ENCODE measurements at regions not wholly inside any gene's neighbourhood (a gene's known extent, or its start where the extent isn't known, plus 50 kb on each side); places are given as distances from the start of the nearest gene placed in this dataset.

DNA sequence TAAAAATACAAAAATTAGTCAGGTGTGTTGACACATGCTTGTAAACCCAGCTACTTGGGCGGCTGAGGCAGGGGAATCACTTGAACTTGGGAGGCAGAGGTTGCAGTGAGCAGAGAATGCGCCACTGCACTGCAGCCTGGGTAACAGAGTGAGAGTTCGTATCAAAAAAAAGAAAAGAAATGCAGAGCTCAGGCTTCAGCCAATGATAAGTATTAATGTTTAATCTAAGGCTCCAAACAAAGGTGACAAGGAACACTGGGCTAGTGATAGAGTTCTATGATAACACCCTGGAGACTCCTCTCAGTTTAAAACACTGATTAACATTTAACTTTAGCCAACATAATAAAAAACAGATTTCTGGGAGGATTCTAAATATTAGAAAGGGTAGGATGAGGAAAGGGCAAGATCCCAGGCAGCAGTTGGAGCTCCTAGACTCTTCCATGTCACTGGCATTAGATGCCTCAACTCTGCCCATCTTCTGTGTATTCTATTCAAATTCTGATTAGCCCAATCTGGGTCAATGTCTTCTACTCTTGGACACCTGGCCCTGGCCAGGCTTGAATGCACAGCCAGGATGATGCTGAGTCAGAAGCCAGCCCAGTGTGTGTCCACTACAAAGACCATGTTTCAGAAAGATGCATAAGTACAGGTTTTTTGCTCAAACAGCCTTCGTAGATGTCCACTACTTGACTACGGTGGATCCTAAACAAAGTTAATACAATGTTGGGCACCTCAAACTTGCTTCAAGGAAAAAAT, 91.0 kb upstream of the FAM169A start:
- TF ChIP-seq CTCF (IDR thresholded peaks at IDR 0.05; ENCODE audit: insufficient read depth, low read depth, low read length), result no peak
- no peak for DNase-seq (ENCODE audit: low read depth)
- H3K4me3 ChIP-seq (ENCODE audit: low read depth, low read length), result no peak overlapping the region

DNA sequence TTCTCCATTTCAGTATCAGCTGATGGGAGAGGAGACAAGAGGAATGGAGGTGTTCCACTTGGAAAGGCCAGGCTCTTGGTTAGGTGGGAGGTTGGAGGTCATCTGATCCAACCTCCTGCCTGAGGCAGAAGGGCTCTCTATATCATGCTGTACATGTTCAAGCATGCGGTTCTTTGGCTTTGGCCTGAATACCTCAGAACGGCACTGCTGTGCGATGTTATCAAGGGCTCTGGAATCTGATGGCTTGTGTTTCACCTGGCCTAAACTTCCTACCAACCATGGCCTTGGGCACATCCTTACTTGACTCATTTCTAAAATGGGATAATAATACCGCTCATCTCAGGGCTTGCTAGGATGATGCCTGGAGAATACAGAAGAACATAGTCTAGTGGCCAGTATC, 90.1 kb upstream of the FAM169A start:
- H3K4me3 ChIP-seq (ENCODE audit: low read depth, low read length), result no peak overlapping the region
- no peak for DNase-seq (ENCODE audit: low read depth)
- no peak for TF ChIP-seq CTCF (IDR thresholded peaks at IDR 0.05; ENCODE audit: insufficient read depth, low read depth, low read length)

GRCh38 chr5:74954919-74955318, 88.7 kb upstream of the FAM169A start:
- peak; percentile 45 for DNase-seq (ENCODE audit: low read depth)
- TF ChIP-seq CTCF (IDR thresholded peaks at IDR 0.05; ENCODE audit: insufficient read depth, low read depth, low read length), result no peak
- H3K4me3 ChIP-seq (ENCODE audit: low read depth, low read length), result no peak overlapping the region

DNA sequence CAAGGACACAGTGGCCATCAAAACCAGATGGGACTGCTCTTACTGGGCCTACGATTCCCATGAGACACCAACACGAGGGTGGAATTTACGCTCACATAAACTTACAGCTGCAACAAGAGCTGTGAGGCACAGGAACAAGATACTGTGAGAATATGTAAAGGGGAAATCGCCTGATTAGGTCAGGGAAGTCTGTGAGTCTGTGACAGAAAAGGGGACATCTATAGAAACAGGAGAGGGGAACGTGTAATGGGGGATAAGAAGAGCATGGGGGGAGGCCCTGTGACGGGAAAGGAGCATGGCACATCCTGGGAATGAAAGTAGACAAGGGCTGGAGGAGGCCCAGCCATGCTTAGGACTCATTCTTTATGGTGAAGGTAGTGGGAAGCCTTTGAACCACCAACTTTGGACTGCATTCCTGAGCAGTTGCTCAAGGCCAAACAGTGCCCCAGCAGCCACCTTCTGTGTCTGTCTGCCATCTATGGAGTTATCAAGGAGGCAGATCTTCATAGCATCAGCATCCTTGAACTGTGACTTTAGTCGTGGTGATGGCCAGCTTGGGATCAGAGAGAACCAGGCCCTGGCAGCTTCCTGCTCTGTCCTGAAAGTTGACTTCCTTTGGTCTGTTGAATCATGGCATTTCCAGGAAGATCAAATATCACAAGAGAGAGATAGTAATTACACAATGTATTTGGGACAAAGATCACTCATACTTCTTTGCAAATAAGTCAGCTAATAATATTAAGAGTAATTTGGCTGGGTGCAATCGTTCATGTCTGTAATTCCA, 87.9 kb upstream of the FAM169A start:
- TF ChIP-seq CTCF (IDR thresholded peaks at IDR 0.05; ENCODE audit: insufficient read depth, low read depth, low read length), result no peak
- DNase-seq (ENCODE audit: low read depth), result peak; percentile 30
- no peak overlapping the region for H3K4me3 ChIP-seq (ENCODE audit: low read depth, low read length)

DNA sequence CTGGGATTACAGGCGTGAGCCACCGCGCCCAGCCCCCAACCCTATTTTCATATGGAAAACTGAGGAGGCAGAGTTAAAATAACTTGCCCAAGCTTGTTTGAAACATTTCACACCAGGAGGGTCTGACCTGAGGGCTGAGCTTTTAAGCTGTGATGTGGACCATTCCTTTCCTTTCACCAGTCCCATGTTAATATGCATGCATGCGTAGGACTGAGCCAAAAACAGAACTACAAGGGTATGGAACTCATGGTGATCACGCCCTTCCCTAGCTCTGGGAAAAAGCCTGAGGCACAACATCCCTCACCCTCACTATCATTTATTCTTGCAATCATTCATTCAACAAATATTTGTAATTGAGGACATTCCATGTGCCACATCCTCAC, 87.4 kb upstream of the FAM169A start:
- no peak overlapping the region for H3K4me3 ChIP-seq (ENCODE audit: low read depth, low read length)
- no peak for TF ChIP-seq CTCF (IDR thresholded peaks at IDR 0.05; ENCODE audit: insufficient read depth, low read depth, low read length)
- no peak for DNase-seq (ENCODE audit: low read depth)

GRCh38 chr5:74952406-74952805, 86.2 kb upstream of the FAM169A start:
- DNase-seq (ENCODE audit: low read depth), result no peak
- no peak for TF ChIP-seq CTCF (IDR thresholded peaks at IDR 0.05; ENCODE audit: insufficient read depth, low read depth, low read length)
- no peak overlapping the region for H3K4me3 ChIP-seq (ENCODE audit: low read depth, low read length)

All from fibroblast of villous mesenchyme (primary cell).